CD14-positive monocyte (primary cell): ENCODE measurements at regions not wholly inside any gene's neighbourhood (a gene's known extent, or its start where the extent isn't known, plus 50 kb on each side); places are given as distances from the start of the nearest gene placed in this dataset.

ENCODE experiments used
- DNase-seq, 3 donors: peaks; one replicate each; pipeline ENCODE4 v3.0.0-alpha.2; 2011 to 2022
- H2AFZ ChIP-seq: 2 replicates; pipeline ENCODE4 v1.6.0; 2012; ENCODE audit warnings: mild to moderate bottlenecking, low read depth, low read length, inconsistent platforms; ENCODE audit not compliant: insufficient read depth, poor library complexity, severe bottlenecking
- H3K27ac ChIP-seq, 2 donors: 1 replicate in 1 of 2; 2 replicates in 1 of 2; pipeline ENCODE4 v1.5.1; 2012 to 2013; ENCODE audit warnings: low read length in 2 of 2, control low read depth in 1 of 2, inconsistent platforms in 1 of 2, low read depth in 1 of 2, mild to moderate bottlenecking in 1 of 2
- H3K27me3 ChIP-seq, 2 donors: one replicate each; pipeline versions ENCODE4 v1.6.0 to v1.6.1; 2011 to 2013; ENCODE audit warnings: low read length in 2 of 2; ENCODE audit not compliant: control insufficient read depth in 2 of 2, insufficient read depth in 2 of 2
- H3K36me3 ChIP-seq, 2 donors: replicated peaks in 1 of 2; 1 replicate in 1 of 2; 2 replicates in 1 of 2; pipeline versions ENCODE4 v1.5.1 to v1.6.1; 2012 to 2013; ENCODE audit warnings: low read length in 2 of 2, control low read depth in 1 of 2, inconsistent platforms in 1 of 2, mild to moderate bottlenecking in 1 of 2; ENCODE audit not compliant: insufficient read depth in 2 of 2, control insufficient read depth in 1 of 2
- H3K4me1 ChIP-seq, 2 donors: 1 replicate in 1 of 2; 2 replicates in 1 of 2; pipeline versions ENCODE4 v1.5.1 to v1.6.1; 2012 to 2013; ENCODE audit warnings: low read length in 2 of 2, control low read depth in 1 of 2, inconsistent platforms in 1 of 2, mild to moderate bottlenecking in 1 of 2, moderate library complexity in 1 of 2; ENCODE audit not compliant: insufficient read depth in 2 of 2, control insufficient read depth in 1 of 2
- H3K4me2 ChIP-seq: replicated peaks from 2 replicates; pipeline ENCODE3; 2012; ENCODE audit warnings: low read length, moderate library complexity, mild to moderate bottlenecking; ENCODE audit not compliant: poor library complexity, severe bottlenecking; ENCODE audit errors: extremely low read depth
- H3K4me3 ChIP-seq, 3 experiments: fragments of 200-600 bp in 1 of 3; sonication (generic) in 1 of 3; replicated peaks in 1 of 3; 1 replicate in 2 of 3; 2 replicates in 1 of 3; pipeline ENCODE4 v1.5.1; 2011 to 2013; ENCODE audit warnings: low read length in 3 of 3, mild to moderate bottlenecking in 3 of 3, control low read depth in 2 of 3, low read depth in 2 of 3, inconsistent platforms in 1 of 3, moderate library complexity in 1 of 3
- H3K79me2 ChIP-seq: 2 replicates; pipeline ENCODE4 v1.6.0; 2012; ENCODE audit warnings: mild to moderate bottlenecking, control low read depth, inconsistent platforms, low read length, moderate library complexity; ENCODE audit not compliant: insufficient read depth
- H3K9ac ChIP-seq: 2 replicates; pipeline ENCODE4 v1.6.0; 2017; ENCODE audit warnings: low read length, mild to moderate bottlenecking; ENCODE audit not compliant: insufficient read depth, poor library complexity, severe bottlenecking
- H3K9me3 ChIP-seq, 2 donors: replicated peaks in 1 of 2; 1 replicate in 1 of 2; 2 replicates in 1 of 2; pipeline versions ENCODE4 v1.5.1 to v1.6.1; 2012 to 2013; ENCODE audit warnings: low read length in 2 of 2, control low read depth in 1 of 2; ENCODE audit not compliant: control insufficient read depth in 1 of 2, insufficient read depth in 1 of 2
- H4K20me1 ChIP-seq: 2 replicates; pipeline ENCODE4 v1.6.0; 2012; ENCODE audit warnings: mild to moderate bottlenecking, low read length, control low read depth, moderate library complexity; ENCODE audit not compliant: insufficient read depth
- H3K27ac Mint-ChIP-seq, 7 donors: one replicate each; pipeline ENCODE4 v1.8.0; 2020; ENCODE audit warnings: mild to moderate bottlenecking in 7 of 7, mixed read lengths in 7 of 7, moderate library complexity in 6 of 7, inconsistent platforms in 2 of 7
- H3K27me3 Mint-ChIP-seq, 3 donors: one replicate each; pipeline ENCODE4 v1.8.0; 2021 to 2022; ENCODE audit warnings: low read depth in 3 of 3, mild to moderate bottlenecking in 3 of 3, mixed read lengths in 3 of 3, moderate library complexity in 3 of 3, inconsistent platforms in 1 of 3
- H3K36me3 Mint-ChIP-seq, 2 donors: one replicate each; pipeline ENCODE4 v1.8.0; 2020; ENCODE audit warnings: mixed read lengths in 2 of 2, inconsistent platforms in 1 of 2, mild to moderate bottlenecking in 1 of 2
- H3K4me1 Mint-ChIP-seq: one replicate; pipeline ENCODE4 v1.8.0; 2020; ENCODE audit warnings: mild to moderate bottlenecking, mixed read lengths
- H3K4me3 Mint-ChIP-seq, 2 donors: one replicate each; pipeline ENCODE4 v1.8.0; 2020; ENCODE audit warnings: mild to moderate bottlenecking in 2 of 2, mixed read lengths in 2 of 2, moderate library complexity in 1 of 2
- H3K9me3 Mint-ChIP-seq, 7 donors: one replicate each; pipeline ENCODE4 v1.8.0; 2020 to 2022; ENCODE audit warnings: mixed read lengths in 7 of 7, mild to moderate bottlenecking in 6 of 7, moderate library complexity in 6 of 7, inconsistent platforms in 2 of 7
- WGBS: methylation state at CpG from one replicate; pipeline ENCODE4 v1.1.5; 2013; ENCODE audit warnings: missing lambda C conversion rate; ENCODE audit not compliant: insufficient coverage; 5-methylcytosine and 5-hydroxymethylcytosine counted together
- intact Hi-C, 2 donors: fragments of 100-400 bp; cut with micrococcal nuclease; formaldehyde crosslinking; loops; one replicate each; pipeline versions ENCODE4 v1.15.0 to v1.15.1; 2023
- TF ChIP-seq, protein P1 (sequence below): fragments of 200-600 bp; IDR thresholded peaks from one replicate; pipeline ENCODE4 v1.8.0; 2022; ENCODE audit warnings: antibody characterized with exemption, mild to moderate bottlenecking

DNA sequence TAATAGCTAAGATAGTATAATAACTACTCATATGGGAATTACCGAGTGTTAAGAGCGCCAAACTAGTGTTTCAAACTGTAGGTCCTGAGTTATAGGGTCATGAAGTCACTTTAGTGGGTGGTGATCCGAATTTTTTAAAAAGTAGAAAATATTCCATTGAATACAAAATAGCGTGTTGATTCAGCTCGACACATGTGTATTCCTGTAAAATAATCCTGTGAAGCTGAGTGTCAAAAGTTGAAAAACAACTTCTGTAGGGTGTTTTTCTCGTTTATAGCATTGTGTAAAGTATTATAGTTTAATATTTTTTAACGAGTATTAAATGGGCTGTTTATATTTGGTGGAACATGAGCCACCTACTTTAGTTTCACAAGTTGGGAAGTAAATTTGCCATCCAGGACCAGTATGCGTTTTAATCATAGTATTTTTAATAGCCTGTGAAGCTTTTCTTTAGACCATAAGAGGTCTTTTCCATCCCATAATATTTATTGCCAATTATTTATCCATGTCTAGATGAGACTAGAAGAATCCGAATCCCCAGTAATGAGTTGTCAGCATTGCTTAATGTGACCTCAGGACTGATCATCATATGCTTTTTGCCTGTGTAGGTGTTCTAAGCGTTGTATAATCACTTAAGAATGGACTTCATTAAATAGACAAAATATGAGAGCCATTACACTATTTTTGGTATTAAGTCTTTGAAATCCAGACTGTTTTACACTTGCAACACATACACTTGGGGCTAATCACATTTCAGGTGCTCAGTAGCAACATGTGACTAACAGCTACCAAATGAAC lies 84.1 kb downstream of the PTPDC1 start:
- Mint-ChIP-seq H3K4me3 (peak overlapping the region; percentile 84 to 90), H3K36me3 (peaks cover 4 to 12% of the 10 kb centered on the region in 2 donors), H3K9me3 (peaks cover 0 to 3% (median 0%) of the 10 kb centered on the region in 7 donors), H3K27ac (peak overlapping the region in 5 of 7 donors; percentile 89 to 97 (median 95)), H3K27me3 (peaks cover 0 to 3% (median 0%) of the 10 kb centered on the region in 3 donors), H3K4me1 (peaks cover 55% of the 10 kb centered on the region)
- intact Hi-C loops = loop anchor here (5.0 to 10.0 kb wide), 4 partner anchors 86 to 1054 kb away; partner anchors contain the start of gene ZNF169 (in 1 of the 2)
- Histone ChIP-seq H3K27me3 (no peaks in the 10 kb centered on the region), H3K27ac (peak overlapping the region in 1 of 2 donors; percentile 96), H2AFZ (no peak overlapping the region), H3K4me1 (peaks cover 24 to 40% of the 10 kb centered on the region in 2 donors), H3K79me2 (peaks cover 72% of the 10 kb centered on the region), H3K9ac (peak overlapping the region; percentile 98), H3K4me3 (peak overlapping the region; percentile 88 to 99 (median 93)), H3K4me2 (peak overlapping the region; percentile 84), H4K20me1 (peaks cover 64% of the 10 kb centered on the region), H3K9me3 (no peaks in the 10 kb centered on the region), H3K36me3 (peaks cover 6% of the 10 kb centered on the region in 2 donors)
- 0% methylated on average over 2 of the region's 10 CpGs for WGBS
- DNase-seq = no peak
- TF ChIP-seq, protein P1, sequence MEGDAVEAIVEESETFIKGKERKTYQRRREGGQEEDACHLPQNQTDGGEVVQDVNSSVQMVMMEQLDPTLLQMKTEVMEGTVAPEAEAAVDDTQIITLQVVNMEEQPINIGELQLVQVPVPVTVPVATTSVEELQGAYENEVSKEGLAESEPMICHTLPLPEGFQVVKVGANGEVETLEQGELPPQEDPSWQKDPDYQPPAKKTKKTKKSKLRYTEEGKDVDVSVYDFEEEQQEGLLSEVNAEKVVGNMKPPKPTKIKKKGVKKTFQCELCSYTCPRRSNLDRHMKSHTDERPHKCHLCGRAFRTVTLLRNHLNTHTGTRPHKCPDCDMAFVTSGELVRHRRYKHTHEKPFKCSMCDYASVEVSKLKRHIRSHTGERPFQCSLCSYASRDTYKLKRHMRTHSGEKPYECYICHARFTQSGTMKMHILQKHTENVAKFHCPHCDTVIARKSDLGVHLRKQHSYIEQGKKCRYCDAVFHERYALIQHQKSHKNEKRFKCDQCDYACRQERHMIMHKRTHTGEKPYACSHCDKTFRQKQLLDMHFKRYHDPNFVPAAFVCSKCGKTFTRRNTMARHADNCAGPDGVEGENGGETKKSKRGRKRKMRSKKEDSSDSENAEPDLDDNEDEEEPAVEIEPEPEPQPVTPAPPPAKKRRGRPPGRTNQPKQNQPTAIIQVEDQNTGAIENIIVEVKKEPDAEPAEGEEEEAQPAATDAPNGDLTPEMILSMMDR = no peak

DNA sequence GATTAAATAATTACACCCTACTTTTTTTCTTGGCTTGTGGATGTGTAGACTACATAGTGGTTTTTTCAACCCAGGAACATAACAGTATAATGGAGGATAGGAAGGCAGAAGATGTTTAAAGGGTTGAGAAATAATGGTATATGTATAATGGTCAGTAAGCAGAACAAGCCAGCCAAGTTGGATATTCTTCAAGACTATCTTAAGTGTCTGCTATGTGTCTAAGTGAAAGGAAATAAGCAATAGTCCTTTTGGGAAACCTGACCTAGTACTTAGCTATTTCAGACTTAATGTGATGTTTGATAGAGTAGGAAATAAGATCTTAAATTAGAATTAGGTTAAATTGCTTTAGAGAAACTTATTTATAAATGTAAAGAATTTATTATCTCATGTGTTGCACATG lies 85.7 kb downstream of the PTPDC1 start:
- Mint-ChIP-seq H3K9me3 (peaks cover 0 to 3% (median 0%) of the 10 kb centered on the region in 7 donors), H3K36me3 (peaks cover 16 to 25% of the 10 kb centered on the region in 2 donors), H3K4me1 (peaks cover 63% of the 10 kb centered on the region), H3K27ac (peak overlapping the region in 2 of 7 donors; percentile 48 to 74), H3K4me3 (no peak overlapping the region), H3K27me3 (peaks cover 0 to 3% (median 0%) of the 10 kb centered on the region in 3 donors)
- no peaks in the 10 kb centered on the region for H3K27me3 ChIP-seq
- H3K4me3 ChIP-seq = no peak overlapping the region
- intact Hi-C loops = loop anchor here (5.0 to 10.0 kb wide), 4 partner anchors 85 to 1055 kb away; partner anchors contain the start of gene ZNF169 (in 1 of the 2)
- no peak overlapping the region for H2AFZ ChIP-seq
- H3K79me2 ChIP-seq = peaks cover 88% of the 10 kb centered on the region
- no peaks in the 10 kb centered on the region for H3K9me3 ChIP-seq
- peak overlapping the region in 1 of 2 donors; percentile 17 for H3K27ac ChIP-seq
- peaks cover 6 to 21% of the 10 kb centered on the region in 2 donors for H3K36me3 ChIP-seq
- H3K4me2 ChIP-seq = no peak overlapping the region
- TF ChIP-seq, protein P1 = no peak
- peaks cover 80% of the 10 kb centered on the region for H4K20me1 ChIP-seq
- DNase-seq = no peak
- no peak overlapping the region for H3K9ac ChIP-seq
- H3K4me1 ChIP-seq = peaks cover 24 to 47% of the 10 kb centered on the region in 2 donors
